ENCODE measurements at regions not wholly inside any gene's neighbourhood (a gene's known extent, or its start where the extent isn't known, plus 50 kb on each side); places are given as distances from the start of the nearest gene placed in this dataset.

DNA sequence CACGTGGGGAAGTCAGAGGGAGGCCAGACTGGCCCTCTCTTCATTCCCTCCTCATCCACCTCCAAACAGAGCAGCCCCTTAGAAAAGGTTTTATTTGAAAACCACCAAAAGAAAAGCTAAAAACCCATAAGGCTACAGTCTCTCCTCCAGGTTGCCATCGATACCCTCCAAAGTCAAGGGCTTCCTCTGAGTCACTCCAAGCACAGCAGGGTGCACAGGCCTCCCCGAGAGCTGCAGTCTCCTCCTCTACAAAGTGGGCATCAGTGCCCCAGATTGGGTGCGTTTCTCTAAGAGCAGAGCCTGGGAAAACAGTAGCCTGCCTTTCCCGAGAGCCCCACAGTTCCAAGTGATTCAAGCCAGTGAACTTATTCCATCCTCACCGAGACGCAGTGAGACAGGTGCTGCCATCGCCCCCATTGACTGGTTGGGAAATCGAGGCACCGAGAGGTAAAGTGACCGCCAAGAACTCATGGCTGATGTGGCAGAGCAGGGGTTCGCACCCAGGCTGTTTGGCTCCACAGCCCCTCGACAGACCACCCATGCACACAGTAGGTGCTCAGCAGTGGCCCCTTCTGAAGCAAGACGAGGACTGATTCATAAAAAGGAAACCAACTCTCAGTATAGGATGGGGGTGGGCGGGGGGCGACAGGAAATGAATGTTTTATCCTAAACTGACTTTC, 91.7 kb upstream of the SHISAL1 start:
- CTCF ChIA-PET = interaction anchor here (0.6 kb wide), 1 partner anchor 238 kb away, joined by 5 read pairs; no protein-coding TSS in a partner anchor
- Mint-ChIP-seq H3K4me3 (ENCODE audit: low read depth, unreplicated experiment) (no peak overlapping the region), H3K4me1 (ENCODE audit: low read depth, unreplicated experiment) (no peaks in the 10 kb centered on the region), H3K27ac (ENCODE audit: unreplicated experiment) (no peak overlapping the region), H3K36me3 (ENCODE audit: insufficient read depth, unreplicated experiment) (no peaks in the 10 kb centered on the region), H3K9me3 (ENCODE audit: low read depth, unreplicated experiment) (no peaks in the 10 kb centered on the region), H3K27me3 (ENCODE audit: unreplicated experiment) (peaks cover 89% of the 10 kb centered on the region)
- no peak for DNase-seq
- TF ChIP-seq, protein P1, sequence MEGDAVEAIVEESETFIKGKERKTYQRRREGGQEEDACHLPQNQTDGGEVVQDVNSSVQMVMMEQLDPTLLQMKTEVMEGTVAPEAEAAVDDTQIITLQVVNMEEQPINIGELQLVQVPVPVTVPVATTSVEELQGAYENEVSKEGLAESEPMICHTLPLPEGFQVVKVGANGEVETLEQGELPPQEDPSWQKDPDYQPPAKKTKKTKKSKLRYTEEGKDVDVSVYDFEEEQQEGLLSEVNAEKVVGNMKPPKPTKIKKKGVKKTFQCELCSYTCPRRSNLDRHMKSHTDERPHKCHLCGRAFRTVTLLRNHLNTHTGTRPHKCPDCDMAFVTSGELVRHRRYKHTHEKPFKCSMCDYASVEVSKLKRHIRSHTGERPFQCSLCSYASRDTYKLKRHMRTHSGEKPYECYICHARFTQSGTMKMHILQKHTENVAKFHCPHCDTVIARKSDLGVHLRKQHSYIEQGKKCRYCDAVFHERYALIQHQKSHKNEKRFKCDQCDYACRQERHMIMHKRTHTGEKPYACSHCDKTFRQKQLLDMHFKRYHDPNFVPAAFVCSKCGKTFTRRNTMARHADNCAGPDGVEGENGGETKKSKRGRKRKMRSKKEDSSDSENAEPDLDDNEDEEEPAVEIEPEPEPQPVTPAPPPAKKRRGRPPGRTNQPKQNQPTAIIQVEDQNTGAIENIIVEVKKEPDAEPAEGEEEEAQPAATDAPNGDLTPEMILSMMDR (IDR thresholded peaks at IDR 0.05; ENCODE audit: unreplicated experiment) = no peak
- intact Hi-C loops (cut with micrococcal nuclease; ENCODE audit: unreplicated experiment) = no loop called here
- BruUV-seq (replicated peaks) = no TSS peak

DNA sequence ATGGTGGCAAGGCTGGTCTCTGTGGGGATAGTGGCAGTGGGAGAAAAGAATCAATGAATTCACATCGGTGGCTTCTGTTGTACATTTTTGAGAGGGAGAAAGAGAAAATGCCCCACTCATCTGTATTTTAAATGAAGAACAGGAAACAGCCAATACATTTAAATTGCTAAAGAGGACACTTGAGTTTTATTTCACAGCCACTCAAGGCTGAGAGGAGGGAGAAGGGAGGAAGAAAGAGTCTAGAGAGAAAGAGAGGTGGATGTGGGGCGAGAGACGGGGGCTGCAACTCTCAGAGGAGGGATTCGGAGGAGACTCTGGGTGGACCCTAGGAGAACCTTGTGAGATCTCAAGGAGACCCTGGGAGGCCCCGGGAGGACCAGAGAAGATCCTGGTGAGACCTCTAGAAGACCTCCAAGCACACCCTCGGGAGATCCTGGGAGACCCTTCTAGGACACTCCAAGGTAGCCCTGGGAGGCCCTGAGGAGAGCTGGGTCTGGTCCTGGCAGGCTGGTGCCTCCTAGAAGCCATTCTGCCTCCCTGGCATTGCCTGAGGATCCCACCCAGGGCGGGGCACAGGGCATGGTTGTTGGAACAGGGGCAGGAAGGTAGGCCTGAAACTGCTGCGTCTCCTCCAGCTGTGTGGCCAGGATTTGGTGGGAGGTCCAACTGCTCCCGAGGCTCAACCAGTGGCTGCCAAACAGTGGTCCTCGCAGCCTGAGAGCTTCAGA, 91.0 kb upstream of the SHISAL1 start:
- H3K4me3 Mint-ChIP-seq (ENCODE audit: low read depth, unreplicated experiment) = no peak overlapping the region
- H3K4me1 Mint-ChIP-seq (ENCODE audit: low read depth, unreplicated experiment) = no peaks in the 10 kb centered on the region
- no TSS peak for BruUV-seq (replicated peaks)
- H3K27me3 Mint-ChIP-seq (ENCODE audit: unreplicated experiment) = peaks cover 89% of the 10 kb centered on the region
- no peaks in the 10 kb centered on the region for H3K36me3 Mint-ChIP-seq (ENCODE audit: insufficient read depth, unreplicated experiment)
- intact Hi-C loops (cut with micrococcal nuclease; ENCODE audit: unreplicated experiment) = no loop called here
- H3K27ac Mint-ChIP-seq (ENCODE audit: unreplicated experiment) = no peak overlapping the region
- CTCF ChIA-PET = no interaction called here
- TF ChIP-seq, protein P1 (IDR thresholded peaks at IDR 0.05; ENCODE audit: unreplicated experiment) = no peak
- no peak for DNase-seq
- no peaks in the 10 kb centered on the region for H3K9me3 Mint-ChIP-seq (ENCODE audit: low read depth, unreplicated experiment)

GRCh38 chr22:44403166-44403565, 90.4 kb upstream of the SHISAL1 start:
- no peaks in the 10 kb centered on the region for H3K4me1 Mint-ChIP-seq (ENCODE audit: low read depth, unreplicated experiment)
- intact Hi-C loops (cut with micrococcal nuclease; ENCODE audit: unreplicated experiment) = no loop called here
- no peak for DNase-seq
- no peak overlapping the region for H3K27ac Mint-ChIP-seq (ENCODE audit: unreplicated experiment)
- peaks cover 87% of the 10 kb centered on the region for H3K27me3 Mint-ChIP-seq (ENCODE audit: unreplicated experiment)
- TF ChIP-seq, protein P1 (IDR thresholded peaks at IDR 0.05; ENCODE audit: unreplicated experiment) = no peak
- CTCF ChIA-PET = no interaction called here
- no peak overlapping the region for H3K4me3 Mint-ChIP-seq (ENCODE audit: low read depth, unreplicated experiment)
- H3K9me3 Mint-ChIP-seq (ENCODE audit: low read depth, unreplicated experiment) = no peaks in the 10 kb centered on the region
- no peaks in the 10 kb centered on the region for H3K36me3 Mint-ChIP-seq (ENCODE audit: insufficient read depth, unreplicated experiment)
- BruUV-seq (replicated peaks) = no TSS peak

DNA sequence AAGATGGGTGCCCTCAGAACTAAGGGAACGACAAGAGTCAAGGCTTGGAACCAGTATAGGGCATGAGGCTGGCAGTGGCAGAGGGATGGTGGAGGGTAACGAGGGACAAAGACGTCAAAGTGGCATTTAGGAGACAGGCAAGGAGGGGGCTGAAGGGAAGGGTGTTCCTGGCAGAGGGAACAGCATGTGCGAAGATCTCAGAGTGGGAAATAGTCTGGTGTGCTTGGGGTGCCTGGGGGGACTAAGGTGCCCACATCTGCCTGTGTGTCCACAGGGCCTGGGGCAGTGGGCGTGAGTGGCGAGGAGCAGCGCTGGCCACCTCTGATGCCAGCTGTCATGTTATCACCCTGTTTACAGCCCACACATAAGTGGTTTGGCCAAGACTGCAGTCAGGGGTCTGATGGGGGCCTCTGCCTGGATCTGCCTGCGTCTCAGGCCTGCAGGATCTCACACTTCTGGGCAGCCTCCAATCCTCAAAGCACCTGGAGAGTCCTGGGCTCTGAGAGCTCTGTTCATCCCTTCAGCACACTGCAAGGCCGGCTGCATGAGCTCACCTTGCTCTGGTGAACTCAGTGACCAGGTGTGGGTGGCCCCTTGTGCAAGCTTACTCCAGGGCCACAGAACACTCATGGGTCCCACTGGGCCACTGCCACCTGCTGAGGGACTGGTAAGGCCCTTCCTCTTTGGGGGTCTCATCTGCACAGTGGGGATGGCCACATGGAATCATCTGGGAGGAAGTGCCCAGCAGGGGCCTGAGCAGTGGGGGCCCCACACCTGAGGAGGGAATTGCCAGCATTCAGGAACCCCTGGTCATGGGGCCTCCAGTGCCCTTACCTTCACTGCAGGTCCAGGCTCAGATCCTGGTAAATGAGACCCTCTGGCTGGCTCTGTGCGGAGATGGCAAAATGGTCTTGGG, 89.7 kb upstream of the SHISAL1 start:
- no peaks in the 10 kb centered on the region for H3K36me3 Mint-ChIP-seq (ENCODE audit: insufficient read depth, unreplicated experiment)
- H3K27me3 Mint-ChIP-seq (ENCODE audit: unreplicated experiment) = peaks cover 87% of the 10 kb centered on the region
- no peak for DNase-seq
- H3K4me3 Mint-ChIP-seq (ENCODE audit: low read depth, unreplicated experiment) = no peak overlapping the region
- CTCF ChIA-PET = no interaction called here
- intact Hi-C loops (cut with micrococcal nuclease; ENCODE audit: unreplicated experiment) = no loop called here
- H3K4me1 Mint-ChIP-seq (ENCODE audit: low read depth, unreplicated experiment) = no peaks in the 10 kb centered on the region
- H3K27ac Mint-ChIP-seq (ENCODE audit: unreplicated experiment) = no peak overlapping the region
- no TSS peak for BruUV-seq (replicated peaks)
- TF ChIP-seq, protein P1 (IDR thresholded peaks at IDR 0.05; ENCODE audit: unreplicated experiment) = no peak
- no peaks in the 10 kb centered on the region for H3K9me3 Mint-ChIP-seq (ENCODE audit: low read depth, unreplicated experiment)

Measured in Calu3 (cell line).